ENCODE measurements at regions not wholly inside any gene's neighbourhood (a gene's known extent, or its start where the extent isn't known, plus 50 kb on each side); places are given as distances from the start of the nearest gene placed in this dataset.
"Not testable (repeated sequence)": the region's sequence is repeated elsewhere in the genome, so short reads cannot be mapped to it uniquely, and the experiment has no call there.

DNA sequence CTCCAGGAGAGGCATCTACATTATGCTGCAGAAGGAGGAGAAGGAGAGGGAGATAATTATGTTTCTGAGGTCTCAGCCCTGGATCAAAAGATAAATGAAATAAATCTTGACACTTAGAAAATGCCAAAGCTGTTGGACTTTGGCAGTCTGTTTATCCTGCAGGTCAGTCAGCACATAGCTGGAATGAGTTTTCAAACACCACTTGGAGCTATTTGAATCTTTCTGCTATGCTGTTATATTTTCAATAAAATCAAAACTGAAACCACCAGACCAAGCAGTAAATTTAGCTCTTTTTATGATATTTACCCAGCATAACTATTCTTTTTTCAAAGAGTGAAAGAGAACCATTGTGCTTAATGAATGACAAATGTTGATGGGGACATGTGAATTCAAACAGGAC is 505.1 kb upstream of the ITGA1 start:
- Histone ChIP-seq H3K4me1 (no peaks in the 10 kb centered on the region), H3K36me3 (no peaks in the 10 kb centered on the region), H3K27ac (no peak overlapping the region), H3K4me3 (no peak overlapping the region), H3K9me3 (no peaks in the 10 kb centered on the region), H3K27me3 (ENCODE audit: low read depth) (no peaks in the 10 kb centered on the region)
- no peak for DNase-seq
- no peak for ATAC-seq
- intact Hi-C loops (cut with DNase I) = no loop called here
- no peak for TF ChIP-seq CTCF (IDR thresholded peaks at IDR 0.05)

GRCh38 chr5:52283221-52283620 is 504.5 kb upstream of the ITGA1 start:
- DNase-seq (no peak), ATAC-seq (no peak)
- TF ChIP-seq CTCF (IDR thresholded peaks at IDR 0.05) = no peak
- no peaks in the 10 kb centered on the region for H3K9me3 ChIP-seq
- H3K27ac ChIP-seq = no peak overlapping the region
- H3K4me1 ChIP-seq = no peaks in the 10 kb centered on the region
- no peaks in the 10 kb centered on the region for H3K27me3 ChIP-seq (ENCODE audit: low read depth)
- intact Hi-C loops (cut with DNase I) = no loop called here
- no peaks in the 10 kb centered on the region for H3K36me3 ChIP-seq
- H3K4me3 ChIP-seq = no peak overlapping the region

DNA sequence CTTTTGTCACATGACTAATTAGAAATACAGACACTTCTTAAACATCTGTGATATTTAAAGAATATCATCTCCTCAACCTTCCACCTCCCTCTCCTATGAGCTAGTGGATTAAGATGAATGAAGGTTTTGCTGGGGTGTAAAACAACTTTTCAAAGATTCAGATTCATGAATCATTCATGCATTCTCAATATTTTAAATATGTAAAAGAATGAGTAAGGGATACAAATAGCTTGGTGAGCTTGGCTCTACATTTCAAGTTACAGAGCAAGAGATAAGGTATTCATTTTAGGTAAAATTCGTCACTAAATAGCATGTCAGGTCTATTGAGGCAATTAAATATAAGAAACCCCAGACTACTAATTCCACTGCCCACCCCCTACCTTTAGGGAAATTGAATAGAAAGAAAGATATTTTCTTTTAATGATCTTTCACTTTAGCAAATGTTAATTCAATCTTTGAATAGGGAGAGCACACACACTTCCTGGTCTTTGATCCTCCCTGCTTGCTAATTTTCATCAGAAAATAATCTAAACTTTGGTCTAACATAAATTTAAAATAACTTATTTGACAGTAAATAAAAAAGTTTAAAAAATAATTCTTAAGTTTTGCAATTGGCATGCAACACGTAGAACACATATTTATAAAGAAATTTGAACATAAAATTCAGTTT is 486.9 kb upstream of the ITGA1 start:
- Histone ChIP-seq H3K9me3 (peaks cover 14% of the 10 kb centered on the region), H3K27me3 (ENCODE audit: low read depth) (no peaks in the 10 kb centered on the region)
- intact Hi-C loops (cut with DNase I) = no loop called here

GRCh38 chr5:52304816-52305215 is 482.9 kb upstream of the ITGA1 start:
- not testable (repeated sequence) for ATAC-seq

More for the DNA sequence above, 486.9 kb upstream of the ITGA1 start:
- Histone ChIP-seq H3K36me3 (no peaks in the 10 kb centered on the region), H3K4me1 (no peaks in the 10 kb centered on the region), H3K4me3 (no peak overlapping the region), H3K27ac (no peak overlapping the region)
- TF ChIP-seq CTCF (IDR thresholded peaks at IDR 0.05) = no peak
- DNase-seq = no peak
- ATAC-seq = no peak

DNA sequence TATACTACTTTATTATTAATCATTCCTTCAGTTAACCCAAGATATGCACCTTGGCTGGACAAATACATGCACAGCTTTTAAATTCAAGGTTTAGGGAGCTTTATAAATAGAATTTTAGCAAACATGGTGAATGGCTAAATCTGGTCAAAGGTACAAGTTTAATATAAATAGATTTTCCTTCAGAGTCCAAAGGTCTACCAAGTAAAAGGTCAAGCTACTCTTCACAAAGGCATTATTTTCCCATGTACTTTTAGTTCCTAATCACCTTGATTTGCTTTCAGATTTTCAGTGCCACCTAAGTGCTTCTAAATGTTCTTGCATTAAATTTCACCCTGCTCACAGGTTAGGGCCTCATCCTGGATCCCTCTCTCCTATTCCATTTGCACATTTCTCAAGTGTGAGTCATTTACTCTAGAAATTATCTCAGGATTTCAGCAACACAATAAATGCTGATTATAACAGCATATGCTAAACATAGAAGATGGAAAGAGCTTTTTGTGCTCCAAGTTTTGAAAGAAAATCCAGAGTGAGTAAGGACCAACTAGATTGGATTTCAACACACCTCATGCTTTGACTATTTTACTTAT is 459.4 kb upstream of the ITGA1 start:
- DNase-seq (no peak), ATAC-seq (no peak)
- no peak overlapping the region for H3K4me3 ChIP-seq
- intact Hi-C loops (cut with DNase I) = no loop called here
- no peak for TF ChIP-seq CTCF (IDR thresholded peaks at IDR 0.05)
- H3K36me3 ChIP-seq = no peaks in the 10 kb centered on the region
- H3K9me3 ChIP-seq = no peaks in the 10 kb centered on the region
- no peaks in the 10 kb centered on the region for H3K4me1 ChIP-seq
- no peaks in the 10 kb centered on the region for H3K27me3 ChIP-seq (ENCODE audit: low read depth)
- no peak overlapping the region for H3K27ac ChIP-seq

More at GRCh38 chr5:52304816-52305215, 482.9 kb upstream of the ITGA1 start:
- intact Hi-C loops (cut with DNase I); H3K4me3 ChIP-seq; H3K4me1 ChIP-seq; H3K36me3 ChIP-seq; H3K27ac ChIP-seq; H3K27me3 ChIP-seq (ENCODE audit: low read depth); DNase-seq: not testable (repeated sequence)
- peaks cover 14% of the 10 kb centered on the region for H3K9me3 ChIP-seq

- Histone ChIP-seq H3K4me3 (no peak overlapping the region), H3K27me3 (ENCODE audit: low read depth) (no peaks in the 10 kb centered on the region), H3K27ac (no peak overlapping the region), H3K36me3 (no peaks in the 10 kb centered on the region), H3K4me1 (no peaks in the 10 kb centered on the region), H3K9me3 (no peaks in the 10 kb centered on the region)
- ATAC-seq (no peak), DNase-seq (no peak)
- intact Hi-C loops (cut with DNase I) = no loop called here
- no peak for TF ChIP-seq CTCF (IDR thresholded peaks at IDR 0.05)
These were observed 456.0 kb upstream of the ITGA1 start for GRCh38 chr5:52331725-52332124.

All from lower lobe of right lung (tissue), 2 donors.